ENCODE measurements at regions not wholly inside any gene's neighbourhood (a gene's known extent, or its start where the extent isn't known, plus 50 kb on each side); places are given as distances from the start of the nearest gene placed in this dataset.

GRCh38 chr1:88014131-88014530, 669.9 kb upstream of the PKN2 start:
- DNase-seq (no peak), ATAC-seq (no peak)
- intact Hi-C loops (cut with DNase I, micrococcal nuclease), result no loop called here

GRCh38 chr1:88016947-88017346, 667.1 kb upstream of the PKN2 start:
- intact Hi-C loops (cut with DNase I, micrococcal nuclease), result no loop called here
- peak; percentile 83 for ATAC-seq
- peak in 1 of 2 donors; percentile 27 for DNase-seq

- DNase-seq (no peak), ATAC-seq (no peak)
- intact Hi-C loops (cut with DNase I, micrococcal nuclease), result no loop called here
Observed at GRCh38 chr1:88021529-88021928, 662.5 kb upstream of the PKN2 start.

GRCh38 chr1:88022516-88022915, 661.6 kb upstream of the PKN2 start:
- no peak for DNase-seq
- intact Hi-C loops (cut with DNase I, micrococcal nuclease), result no loop called here
- no peak for ATAC-seq

- DNase-seq, result peak in 1 of 2 donors; percentile 36
- intact Hi-C loops (cut with DNase I, micrococcal nuclease), result no loop called here
Observed at GRCh38 chr1:88029142-88029541, 654.9 kb upstream of the PKN2 start.

GRCh38 chr1:88029899-88030298, 654.2 kb upstream of the PKN2 start:
- DNase-seq (no peak), ATAC-seq (no peak)
- intact Hi-C loops (cut with DNase I, micrococcal nuclease), result no loop called here

More at GRCh38 chr1:88029142-88029541, 654.9 kb upstream of the PKN2 start:
- peak; percentile 98 for ATAC-seq

- DNase-seq, result no peak
- ATAC-seq, result no peak
- intact Hi-C loops (cut with DNase I, micrococcal nuclease), result no loop called here
Observed at GRCh38 chr1:88035578-88035977, 648.5 kb upstream of the PKN2 start.

GRCh38 chr1:88036345-88037014, 647.6 kb upstream of the PKN2 start:
- intact Hi-C loops (cut with DNase I, micrococcal nuclease), result no loop called here
- no peak for ATAC-seq
- DNase-seq, result no peak

- DNase-seq, result no peak
- intact Hi-C loops (cut with DNase I, micrococcal nuclease), result no loop called here
- ATAC-seq, result no peak
Observed at GRCh38 chr1:88039240-88039639, 644.8 kb upstream of the PKN2 start.

GRCh38 chr1:88043834-88044233, 640.2 kb upstream of the PKN2 start:
- intact Hi-C loops (cut with DNase I, micrococcal nuclease), result no loop called here
- ATAC-seq, result no peak
- no peak for DNase-seq

- intact Hi-C loops (cut with DNase I, micrococcal nuclease), result no loop called here
- ATAC-seq (no peak), DNase-seq (no peak)
Observed at GRCh38 chr1:88052167-88052566, 631.9 kb upstream of the PKN2 start.

GRCh38 chr1:88053065-88053464, 631.0 kb upstream of the PKN2 start:
- ATAC-seq (no peak), DNase-seq (no peak)
- intact Hi-C loops (cut with DNase I, micrococcal nuclease), result no loop called here

- DNase-seq, result no peak
- ATAC-seq, result no peak
- intact Hi-C loops (cut with DNase I, micrococcal nuclease), result no loop called here
Observed at GRCh38 chr1:88056881-88057280, 627.2 kb upstream of the PKN2 start.

- ATAC-seq (no peak), DNase-seq (no peak)
- intact Hi-C loops (cut with DNase I, micrococcal nuclease), result no loop called here
Observed at GRCh38 chr1:88058205-88058604, 625.9 kb upstream of the PKN2 start.

GRCh38 chr1:88060112-88060673, 623.9 kb upstream of the PKN2 start:
- DNase-seq (no peak), ATAC-seq (no peak)
- intact Hi-C loops (cut with DNase I, micrococcal nuclease), result loop anchor here in 1 of 2 donors (10.0 kb wide), 1 partner anchor 765 kb away; no protein-coding TSS in a partner anchor

GRCh38 chr1:88060750-88061491, 623.2 kb upstream of the PKN2 start:
- ATAC-seq, result no peak

GRCh38 chr1:88061492-88062177, 622.4 kb upstream of the PKN2 start:
- DNase-seq (peak; percentile 37 to 70), ATAC-seq (peak; percentile 91)
- intact Hi-C loops (cut with DNase I, micrococcal nuclease), result loop anchor here in 1 of 2 donors (10.0 kb wide), 1 partner anchor 767 kb away; no protein-coding TSS in a partner anchor

More at GRCh38 chr1:88060750-88061491, 623.2 kb upstream of the PKN2 start:
- intact Hi-C loops (cut with DNase I, micrococcal nuclease), result loop anchor here in 1 of 2 donors (10.0 kb wide), 1 partner anchor 766 kb away; no protein-coding TSS in a partner anchor
- no peak for DNase-seq

GRCh38 chr1:88062650-88063153, 621.4 kb upstream of the PKN2 start:
- no peak for DNase-seq
- ATAC-seq, result no peak
- intact Hi-C loops (cut with DNase I, micrococcal nuclease), result loop anchor here in 1 of 2 donors (10.0 kb wide), 1 partner anchor 768 kb away; no protein-coding TSS in a partner anchor

GRCh38 chr1:88063605-88064004, 620.5 kb upstream of the PKN2 start:
- intact Hi-C loops (cut with DNase I, micrococcal nuclease), result loop anchor here in 1 of 2 donors (10.0 kb wide), 1 partner anchor 769 kb away; no protein-coding TSS in a partner anchor

More at GRCh38 chr1:88063605-88064004, 620.5 kb upstream of the PKN2 start:
- ATAC-seq, result no peak
- no peak for DNase-seq
